CD14-positive monocyte (primary cell): ENCODE measurements at regions not wholly inside any gene's neighbourhood (a gene's known extent, or its start where the extent isn't known, plus 50 kb on each side); places are given as distances from the start of the nearest gene placed in this dataset.
"Not testable (repeated sequence)": the region's sequence is repeated elsewhere in the genome, so short reads cannot be mapped to it uniquely, and the experiment has no call there.

ENCODE experiments used
- DNase-seq, 3 donors: peaks; one replicate each; pipeline ENCODE4 v3.0.0-alpha.2; 2011 to 2022
- H2AFZ ChIP-seq: 2 replicates; pipeline ENCODE4 v1.6.0; 2012; ENCODE audit warnings: mild to moderate bottlenecking, low read depth, low read length, inconsistent platforms; ENCODE audit not compliant: insufficient read depth, poor library complexity, severe bottlenecking
- H3K27ac ChIP-seq, 2 donors: 1 replicate in 1 of 2; 2 replicates in 1 of 2; pipeline ENCODE4 v1.5.1; 2012 to 2013; ENCODE audit warnings: low read length in 2 of 2, control low read depth in 1 of 2, inconsistent platforms in 1 of 2, low read depth in 1 of 2, mild to moderate bottlenecking in 1 of 2
- H3K27me3 ChIP-seq, 2 donors: one replicate each; pipeline versions ENCODE4 v1.6.0 to v1.6.1; 2011 to 2013; ENCODE audit warnings: low read length in 2 of 2; ENCODE audit not compliant: control insufficient read depth in 2 of 2, insufficient read depth in 2 of 2
- H3K36me3 ChIP-seq, 2 donors: replicated peaks in 1 of 2; 1 replicate in 1 of 2; 2 replicates in 1 of 2; pipeline versions ENCODE4 v1.5.1 to v1.6.1; 2012 to 2013; ENCODE audit warnings: low read length in 2 of 2, control low read depth in 1 of 2, inconsistent platforms in 1 of 2, mild to moderate bottlenecking in 1 of 2; ENCODE audit not compliant: insufficient read depth in 2 of 2, control insufficient read depth in 1 of 2
- H3K4me1 ChIP-seq, 2 donors: 1 replicate in 1 of 2; 2 replicates in 1 of 2; pipeline versions ENCODE4 v1.5.1 to v1.6.1; 2012 to 2013; ENCODE audit warnings: low read length in 2 of 2, control low read depth in 1 of 2, inconsistent platforms in 1 of 2, mild to moderate bottlenecking in 1 of 2, moderate library complexity in 1 of 2; ENCODE audit not compliant: insufficient read depth in 2 of 2, control insufficient read depth in 1 of 2
- H3K4me2 ChIP-seq: replicated peaks from 2 replicates; pipeline ENCODE3; 2012; ENCODE audit warnings: low read length, moderate library complexity, mild to moderate bottlenecking; ENCODE audit not compliant: poor library complexity, severe bottlenecking; ENCODE audit errors: extremely low read depth
- H3K4me3 ChIP-seq, 3 experiments: fragments of 200-600 bp in 1 of 3; sonication (generic) in 1 of 3; replicated peaks in 1 of 3; 1 replicate in 2 of 3; 2 replicates in 1 of 3; pipeline ENCODE4 v1.5.1; 2011 to 2013; ENCODE audit warnings: low read length in 3 of 3, mild to moderate bottlenecking in 3 of 3, control low read depth in 2 of 3, low read depth in 2 of 3, inconsistent platforms in 1 of 3, moderate library complexity in 1 of 3
- H3K79me2 ChIP-seq: 2 replicates; pipeline ENCODE4 v1.6.0; 2012; ENCODE audit warnings: mild to moderate bottlenecking, control low read depth, inconsistent platforms, low read length, moderate library complexity; ENCODE audit not compliant: insufficient read depth
- H3K9ac ChIP-seq: 2 replicates; pipeline ENCODE4 v1.6.0; 2017; ENCODE audit warnings: low read length, mild to moderate bottlenecking; ENCODE audit not compliant: insufficient read depth, poor library complexity, severe bottlenecking
- H3K9me3 ChIP-seq, 2 donors: replicated peaks in 1 of 2; 1 replicate in 1 of 2; 2 replicates in 1 of 2; pipeline versions ENCODE4 v1.5.1 to v1.6.1; 2012 to 2013; ENCODE audit warnings: low read length in 2 of 2, control low read depth in 1 of 2; ENCODE audit not compliant: control insufficient read depth in 1 of 2, insufficient read depth in 1 of 2
- H4K20me1 ChIP-seq: 2 replicates; pipeline ENCODE4 v1.6.0; 2012; ENCODE audit warnings: mild to moderate bottlenecking, low read length, control low read depth, moderate library complexity; ENCODE audit not compliant: insufficient read depth
- H3K27ac Mint-ChIP-seq, 7 donors: one replicate each; pipeline ENCODE4 v1.8.0; 2020; ENCODE audit warnings: mild to moderate bottlenecking in 7 of 7, mixed read lengths in 7 of 7, moderate library complexity in 6 of 7, inconsistent platforms in 2 of 7
- H3K27me3 Mint-ChIP-seq, 3 donors: one replicate each; pipeline ENCODE4 v1.8.0; 2021 to 2022; ENCODE audit warnings: low read depth in 3 of 3, mild to moderate bottlenecking in 3 of 3, mixed read lengths in 3 of 3, moderate library complexity in 3 of 3, inconsistent platforms in 1 of 3
- H3K36me3 Mint-ChIP-seq, 2 donors: one replicate each; pipeline ENCODE4 v1.8.0; 2020; ENCODE audit warnings: mixed read lengths in 2 of 2, inconsistent platforms in 1 of 2, mild to moderate bottlenecking in 1 of 2
- H3K4me1 Mint-ChIP-seq: one replicate; pipeline ENCODE4 v1.8.0; 2020; ENCODE audit warnings: mild to moderate bottlenecking, mixed read lengths
- H3K4me3 Mint-ChIP-seq, 2 donors: one replicate each; pipeline ENCODE4 v1.8.0; 2020; ENCODE audit warnings: mild to moderate bottlenecking in 2 of 2, mixed read lengths in 2 of 2, moderate library complexity in 1 of 2
- H3K9me3 Mint-ChIP-seq, 7 donors: one replicate each; pipeline ENCODE4 v1.8.0; 2020 to 2022; ENCODE audit warnings: mixed read lengths in 7 of 7, mild to moderate bottlenecking in 6 of 7, moderate library complexity in 6 of 7, inconsistent platforms in 2 of 7
- CTCF ChIP-seq: fragments of 200-600 bp; IDR thresholded peaks from one replicate; pipeline ENCODE4 v1.8.0; 2022; ENCODE audit warnings: antibody characterized with exemption, mild to moderate bottlenecking
- WGBS: methylation state at CpG from one replicate; pipeline ENCODE4 v1.1.5; 2013; ENCODE audit warnings: missing lambda C conversion rate; ENCODE audit not compliant: insufficient coverage; 5-methylcytosine and 5-hydroxymethylcytosine counted together
- intact Hi-C, 2 donors: fragments of 100-400 bp; cut with micrococcal nuclease; formaldehyde crosslinking; loops; one replicate each; pipeline versions ENCODE4 v1.15.0 to v1.15.1; 2023

- Mint-ChIP-seq H3K9me3 (peaks cover 3 to 16% (median 9%) of the 10 kb centered on the region in 7 donors), H3K4me3 (no peak overlapping the region), H3K4me1 (no peaks in the 10 kb centered on the region), H3K27ac (no peak overlapping the region), H3K27me3 (peaks cover 4% of the 10 kb centered on the region in 3 donors), H3K36me3 (no peaks in the 10 kb centered on the region)
- Histone ChIP-seq H3K79me2 (no peaks in the 10 kb centered on the region), H3K27ac (no peak overlapping the region), H3K4me2 (no peak overlapping the region), H4K20me1 (no peaks in the 10 kb centered on the region), H3K9me3 (peaks cover 7 to 9% of the 10 kb centered on the region in 2 donors), H3K27me3 (no peaks in the 10 kb centered on the region), H3K36me3 (no peaks in the 10 kb centered on the region), H3K9ac (no peak overlapping the region), H2AFZ (no peak overlapping the region), H3K4me1 (no peaks in the 10 kb centered on the region), H3K4me3 (no peak overlapping the region)
- no CpG with 5 or more reads among the region's 1 CpG for WGBS
- intact Hi-C loops, result no loop called here
- no peak for DNase-seq
- no peak for TF ChIP-seq CTCF
Measured at GRCh38 chr16:54875443-54875842, 55.2 kb upstream of the IRX5 start.

GRCh38 chr16:54873716-54874373 lies 56.8 kb upstream of the IRX5 start:
- H3K79me2 ChIP-seq, H3K36me3 Mint-ChIP-seq, H3K27ac Mint-ChIP-seq, H3K9ac ChIP-seq, DNase-seq, H3K36me3 ChIP-seq, H3K4me1 Mint-ChIP-seq, H3K4me1 ChIP-seq, H3K27ac ChIP-seq, H3K4me2 ChIP-seq, H3K9me3 ChIP-seq, H3K4me3 Mint-ChIP-seq, H3K4me3 ChIP-seq, H4K20me1 ChIP-seq, H2AFZ ChIP-seq, H3K27me3 ChIP-seq, H3K27me3 Mint-ChIP-seq, intact Hi-C loops: not testable (repeated sequence)
- WGBS, result 94% methylated on average over 3 of the region's 12 CpGs
- peaks cover 3 to 17% (median 10%) of the 10 kb centered on the region in 7 donors for H3K9me3 Mint-ChIP-seq
